Keratinocyte (primary cell): ENCODE measurements at regions not wholly inside any gene's neighbourhood (a gene's known extent, or its start where the extent isn't known, plus 50 kb on each side); places are given as distances from the start of the nearest gene placed in this dataset.

ENCODE experiments used
- DNase-seq: peaks from one replicate; pipeline ENCODE4 v3.0.0-alpha.2; 2011; ENCODE audit warnings: low read depth, missing footprints, low spot score
- FAIRE-seq: peaks from 2 replicates; lab custom pipeline; 2011; peaks lifted over from hg19 to GRCh38; lab: Jason Lieb, UNC
- H2AFZ ChIP-seq: 2 replicates; pipeline ENCODE4 v1.6.0; 2012; ENCODE audit warnings: low read length, control low read depth, inconsistent platforms; ENCODE audit not compliant: control insufficient read depth
- H3K27ac ChIP-seq: 2 replicates; pipeline ENCODE4 v1.5.1; 2011; ENCODE audit warnings: low read length; ENCODE audit not compliant: control insufficient read depth, insufficient read depth
- H3K27me3 ChIP-seq: 3 replicates; pipeline ENCODE4 v1.6.0; 2011; ENCODE audit warnings: low read length; ENCODE audit not compliant: control insufficient read depth, insufficient read depth; ENCODE audit errors: extremely low read depth
- H3K36me3 ChIP-seq, 2 experiments: 2 replicates in 1 of 2; 3 replicates in 1 of 2; pipeline ENCODE4 v1.5.1; 2011; ENCODE audit warnings: low read length in 2 of 2, mild to moderate bottlenecking in 1 of 2; ENCODE audit not compliant: control insufficient read depth in 2 of 2, insufficient read depth in 2 of 2; ENCODE audit errors: extremely low read depth in 1 of 2
- H3K4me1 ChIP-seq: 3 replicates; pipeline ENCODE4 v1.5.1; 2011; ENCODE audit warnings: low read length; ENCODE audit not compliant: control insufficient read depth, insufficient read depth; ENCODE audit errors: extremely low read depth
- H3K4me2 ChIP-seq: 3 replicates; pipeline ENCODE4 v1.6.0; 2011; ENCODE audit warnings: low read depth, low read length; ENCODE audit not compliant: control insufficient read depth, insufficient read depth; ENCODE audit errors: extremely low read depth
- H3K4me3 ChIP-seq, 3 experiments: fragments of 200-600 bp in 1 of 3; sonication (generic) in 1 of 3; 2 replicates in 2 of 3; 3 replicates in 1 of 3; pipeline ENCODE4 v1.5.1; 2011 to 2016; ENCODE audit warnings: low read length in 3 of 3, mild to moderate bottlenecking in 3 of 3, control low read depth in 2 of 3, inconsistent platforms in 1 of 3, low read depth in 1 of 3, mixed read lengths in 1 of 3, mixed run types in 1 of 3, moderate library complexity in 1 of 3; ENCODE audit not compliant: control insufficient read depth in 2 of 3, insufficient read depth in 2 of 3; ENCODE audit errors: extremely low read depth in 1 of 3
- H3K79me2 ChIP-seq: 2 replicates; pipeline ENCODE4 v1.6.0; 2012; ENCODE audit warnings: low read length; ENCODE audit not compliant: control insufficient read depth, insufficient read depth
- H3K9ac ChIP-seq: 3 replicates; pipeline ENCODE4 v1.6.0; 2011; ENCODE audit warnings: low read length; ENCODE audit not compliant: control insufficient read depth, insufficient read depth; ENCODE audit errors: extremely low read depth
- H3K9me1 ChIP-seq: 3 replicates; pipeline ENCODE4 v1.6.0; 2011; ENCODE audit warnings: low read length; ENCODE audit not compliant: control insufficient read depth, insufficient read depth; ENCODE audit errors: extremely low read depth
- H3K9me3 ChIP-seq: 2 replicates; pipeline ENCODE4 v1.5.1; 2012; ENCODE audit warnings: low read depth, low read length; ENCODE audit not compliant: control insufficient read depth
- H4K20me1 ChIP-seq: 3 replicates; pipeline ENCODE4 v1.6.0; 2011; ENCODE audit warnings: low read length; ENCODE audit not compliant: control insufficient read depth, insufficient read depth; ENCODE audit errors: extremely low read depth
- EZH2 ChIP-seq: IDR thresholded peaks from one replicate; pipeline ENCODE4 v1.6.1; 2012; ENCODE audit warnings: inconsistent platforms, mild to moderate bottlenecking, low read length, moderate library complexity
- dilution Hi-C: fragments of 300-500 bp; cut with MboI; formaldehyde crosslinking; loops from one replicate; pipeline ENCODE4 v1.7.0; 2020; ENCODE audit warnings: low sequenced_read_pairs; ENCODE audit not compliant: extremely low pct_ligation_motif_present
- TF ChIP-seq, protein P1 (sequence below), 3 experiments: IDR thresholded peaks in 1 of 3; conservative IDR thresholded peaks in 1 of 3; optimal IDR thresholded peaks in 1 of 3; 2 replicates in 2 of 3; 3 replicates in 1 of 3; pipeline versions ENCODE3 to v1.5.1; 2011; ENCODE audit warnings: low read length in 3 of 3, mild to moderate bottlenecking in 3 of 3, moderate library complexity in 2 of 3, control low read depth in 1 of 3, inconsistent platforms in 1 of 3; ENCODE audit not compliant: insufficient read depth in 2 of 3; ENCODE audit errors: extremely low read depth in 1 of 3

DNA sequence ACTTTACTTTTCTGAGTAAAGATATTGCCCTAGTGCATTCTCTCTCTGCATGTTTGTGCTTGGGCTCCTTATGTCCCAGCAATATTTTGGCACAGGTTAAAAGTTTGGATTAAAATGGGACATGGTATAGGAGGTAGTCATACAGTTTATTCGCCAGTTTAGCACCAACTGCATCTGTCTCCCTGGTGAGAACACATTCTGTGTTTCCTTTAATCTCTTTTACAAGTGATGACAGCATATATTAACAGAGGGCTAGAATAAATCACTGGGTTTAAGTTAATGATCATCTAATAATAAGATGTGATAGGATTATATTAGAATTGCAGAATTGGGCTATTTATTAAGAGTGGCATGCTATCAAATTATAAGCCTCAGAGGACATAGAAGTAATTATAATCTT is 550.1 kb downstream of the LRRC70 start:
- FAIRE-seq (no peak), DNase-seq (no peak)
- Histone ChIP-seq H2AFZ (no peak overlapping the region), H3K27ac (no peak overlapping the region), H3K9me3 (no peaks in the 10 kb centered on the region), H3K4me1 (peaks cover 7% of the 10 kb centered on the region), H3K4me3 (no peak overlapping the region), H3K79me2 (no peaks in the 10 kb centered on the region), H4K20me1 (no peaks in the 10 kb centered on the region), H3K27me3 (no peaks in the 10 kb centered on the region), H3K4me2 (no peak overlapping the region), H3K9me1 (no peaks in the 10 kb centered on the region), H3K36me3 (no peaks in the 10 kb centered on the region), H3K9ac (no peak overlapping the region)
- TF ChIP-seq, protein P1, sequence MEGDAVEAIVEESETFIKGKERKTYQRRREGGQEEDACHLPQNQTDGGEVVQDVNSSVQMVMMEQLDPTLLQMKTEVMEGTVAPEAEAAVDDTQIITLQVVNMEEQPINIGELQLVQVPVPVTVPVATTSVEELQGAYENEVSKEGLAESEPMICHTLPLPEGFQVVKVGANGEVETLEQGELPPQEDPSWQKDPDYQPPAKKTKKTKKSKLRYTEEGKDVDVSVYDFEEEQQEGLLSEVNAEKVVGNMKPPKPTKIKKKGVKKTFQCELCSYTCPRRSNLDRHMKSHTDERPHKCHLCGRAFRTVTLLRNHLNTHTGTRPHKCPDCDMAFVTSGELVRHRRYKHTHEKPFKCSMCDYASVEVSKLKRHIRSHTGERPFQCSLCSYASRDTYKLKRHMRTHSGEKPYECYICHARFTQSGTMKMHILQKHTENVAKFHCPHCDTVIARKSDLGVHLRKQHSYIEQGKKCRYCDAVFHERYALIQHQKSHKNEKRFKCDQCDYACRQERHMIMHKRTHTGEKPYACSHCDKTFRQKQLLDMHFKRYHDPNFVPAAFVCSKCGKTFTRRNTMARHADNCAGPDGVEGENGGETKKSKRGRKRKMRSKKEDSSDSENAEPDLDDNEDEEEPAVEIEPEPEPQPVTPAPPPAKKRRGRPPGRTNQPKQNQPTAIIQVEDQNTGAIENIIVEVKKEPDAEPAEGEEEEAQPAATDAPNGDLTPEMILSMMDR (optimal IDR thresholded peaks at IDR 0.05 in 1 of 3, IDR thresholded peaks at IDR 0.05 in 1 of 3, conservative IDR thresholded peaks at IDR 0.05 in 1 of 3; ENCODE audit: extremely low read depth in 1 of 3, insufficient read depth in 2 of 3, low read length in 3 of 3), result no peak
- TF ChIP-seq EZH2, result no peak
- dilution Hi-C loops, result no loop called here

DNA sequence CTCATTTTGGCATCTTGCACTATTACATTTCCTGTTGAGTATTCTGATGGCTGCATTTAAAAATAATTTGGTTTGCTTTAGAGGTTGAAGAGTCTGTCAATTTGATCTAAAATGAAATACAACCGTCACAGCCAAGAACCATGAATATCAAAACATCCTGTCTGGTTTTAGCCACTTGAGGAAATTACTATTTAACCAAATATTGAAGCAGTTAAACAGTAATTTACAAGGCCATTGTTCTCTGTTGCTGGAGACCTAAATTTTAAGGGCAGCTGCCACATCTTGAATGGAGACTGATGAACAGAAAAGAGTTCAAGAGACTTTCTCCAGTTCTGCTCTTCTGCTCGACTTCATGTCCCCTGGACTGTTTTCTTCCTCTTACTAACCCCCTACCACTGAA is 549.4 kb downstream of the LRRC70 start:
- no peaks in the 10 kb centered on the region for H3K27me3 ChIP-seq
- H3K79me2 ChIP-seq, result no peaks in the 10 kb centered on the region
- no peak overlapping the region for H3K4me2 ChIP-seq
- H3K9me3 ChIP-seq, result no peaks in the 10 kb centered on the region
- H3K9ac ChIP-seq, result no peak overlapping the region
- no peaks in the 10 kb centered on the region for H3K9me1 ChIP-seq
- H2AFZ ChIP-seq, result no peak overlapping the region
- H4K20me1 ChIP-seq, result no peaks in the 10 kb centered on the region
- H3K4me1 ChIP-seq, result peaks cover 7% of the 10 kb centered on the region
- FAIRE-seq (no peak), DNase-seq (no peak)
- H3K36me3 ChIP-seq, result no peaks in the 10 kb centered on the region
- H3K27ac ChIP-seq, result no peak overlapping the region
- TF ChIP-seq EZH2, result no peak
- TF ChIP-seq, protein P1 (optimal IDR thresholded peaks at IDR 0.05 in 1 of 3, IDR thresholded peaks at IDR 0.05 in 1 of 3, conservative IDR thresholded peaks at IDR 0.05 in 1 of 3; ENCODE audit: extremely low read depth in 1 of 3, insufficient read depth in 2 of 3, low read length in 3 of 3), result no peak
- H3K4me3 ChIP-seq, result no peak overlapping the region
- dilution Hi-C loops, result no loop called here
